Neuronal stem cell (in vitro differentiated cells): ENCODE measurements at regions not wholly inside any gene's neighbourhood (a gene's known extent, or its start where the extent isn't known, plus 50 kb on each side); places are given as distances from the start of the nearest gene placed in this dataset.

ENCODE experiments used
- DNase-seq: peaks from one replicate; pipeline ENCODE4 v3.0.0-alpha.2; 2013; ENCODE audit warnings: low spot score
- H2AFZ ChIP-seq: one replicate; pipeline ENCODE4 v1.6.1; 2013; ENCODE audit warnings: mild to moderate bottlenecking, low read length, inconsistent platforms
- H2AK5ac ChIP-seq: 2 replicates; pipeline ENCODE4 v1.6.1; 2013; ENCODE audit warnings: low read depth, mild to moderate bottlenecking, inconsistent platforms, low read length, moderate library complexity, mixed read lengths
- H2BK120ac ChIP-seq: 2 replicates; pipeline ENCODE4 v1.6.1; 2013; ENCODE audit warnings: low read depth, mild to moderate bottlenecking, inconsistent platforms, low read length, moderate library complexity, mixed read lengths
- H2BK12ac ChIP-seq: one replicate; pipeline ENCODE4 v1.6.1; 2013; ENCODE audit warnings: low read length, inconsistent platforms
- H2BK15ac ChIP-seq: 2 replicates; pipeline ENCODE4 v1.6.1; 2013; ENCODE audit warnings: mild to moderate bottlenecking, low read length, inconsistent platforms, mixed read lengths
- H2BK5ac ChIP-seq: one replicate; pipeline ENCODE4 v1.6.1; 2013; ENCODE audit warnings: inconsistent platforms, mild to moderate bottlenecking, low read length, moderate library complexity
- H3K14ac ChIP-seq: one replicate; pipeline ENCODE4 v1.6.1; 2013; ENCODE audit warnings: low read length, inconsistent platforms
- H3K18ac ChIP-seq: 2 replicates; pipeline ENCODE4 v1.6.1; 2013; ENCODE audit warnings: low read length, inconsistent platforms
- H3K23ac ChIP-seq: 2 replicates; pipeline ENCODE4 v1.6.1; 2013; ENCODE audit warnings: low read depth, mild to moderate bottlenecking, mixed read lengths, low read length, inconsistent platforms; ENCODE audit not compliant: poor library complexity
- H3K27ac ChIP-seq: replicated peaks from 3 replicates; pipeline ENCODE4 v1.5.1; 2013; ENCODE audit warnings: low read length, inconsistent platforms
- H3K27me3 ChIP-seq, 3 experiments: 2 replicates each; pipeline ENCODE4 v1.6.1; 2013; ENCODE audit warnings: low read length in 3 of 3, mild to moderate bottlenecking in 2 of 3, inconsistent platforms in 1 of 3, low read depth in 1 of 3, mixed read lengths in 1 of 3, moderate library complexity in 1 of 3; ENCODE audit not compliant: control insufficient read depth in 3 of 3, insufficient read depth in 3 of 3
- H3K36me3 ChIP-seq, 2 donors: replicated peaks in 1 of 2; 2 replicates each; pipeline ENCODE4 v1.6.1; 2013; ENCODE audit warnings: low read length in 2 of 2; ENCODE audit not compliant: control insufficient read depth in 2 of 2, insufficient read depth in 2 of 2
- H3K4ac ChIP-seq: 2 replicates; pipeline ENCODE4 v1.6.1; 2013; ENCODE audit warnings: inconsistent platforms, mild to moderate bottlenecking, low read length, moderate library complexity
- H3K4me1 ChIP-seq, 2 donors: 1 replicate in 1 of 2; 2 replicates in 1 of 2; pipeline ENCODE4 v1.6.1; 2013; ENCODE audit warnings: low read length in 2 of 2, low read depth in 1 of 2; ENCODE audit not compliant: control insufficient read depth in 2 of 2, insufficient read depth in 1 of 2
- H3K4me2 ChIP-seq: one replicate; pipeline ENCODE4 v1.6.1; 2013; ENCODE audit warnings: mild to moderate bottlenecking, low read length, inconsistent platforms; ENCODE audit not compliant: insufficient read depth, poor library complexity, severe bottlenecking
- H3K4me3 ChIP-seq, 2 donors: 2 replicates each; pipeline ENCODE4 v1.5.1; 2013; ENCODE audit warnings: low read length in 2 of 2, mild to moderate bottlenecking in 2 of 2, inconsistent platforms in 1 of 2, moderate library complexity in 1 of 2
- H3K79me1 ChIP-seq: one replicate; pipeline ENCODE4 v1.6.1; 2013; ENCODE audit warnings: low read depth, mild to moderate bottlenecking, inconsistent platforms, low read length, moderate library complexity
- H3K9ac ChIP-seq: one replicate; pipeline ENCODE4 v1.6.1; 2013; ENCODE audit warnings: mild to moderate bottlenecking, low read depth, low read length, inconsistent platforms; ENCODE audit not compliant: poor library complexity
- H3K9me3 ChIP-seq, 2 donors: replicated peaks in 1 of 2; 2 replicates each; pipeline versions ENCODE3 to v1.6.1; 2013; ENCODE audit warnings: low read length in 2 of 2, mild to moderate bottlenecking in 2 of 2, inconsistent platforms in 1 of 2, low read depth in 1 of 2, mixed read lengths in 1 of 2, moderate library complexity in 1 of 2; ENCODE audit not compliant: control insufficient read depth in 2 of 2, insufficient read depth in 1 of 2
- H4K8ac ChIP-seq: one replicate; pipeline ENCODE4 v1.6.1; 2013; ENCODE audit warnings: low read depth, mild to moderate bottlenecking, inconsistent platforms, low read length, moderate library complexity
- H4K91ac ChIP-seq: one replicate; pipeline ENCODE4 v1.6.1; 2013; ENCODE audit warnings: low read length, low read depth, mild to moderate bottlenecking, inconsistent platforms; ENCODE audit not compliant: poor library complexity
- WGBS, 2 donors: extraction: QIAGEN DNeasy Blood & Tissue Kit; methylation state at CpG; one replicate each; pipeline ENCODE4 v1.1.7; 2013; ENCODE audit warnings: missing lambda C conversion rate in 2 of 2, mixed read lengths in 1 of 2; ENCODE audit not compliant: insufficient read length in 2 of 2, insufficient replicate concordance in 1 of 2; ENCODE audit errors: extremely low coverage in 2 of 2; 5-methylcytosine and 5-hydroxymethylcytosine counted together

DNA sequence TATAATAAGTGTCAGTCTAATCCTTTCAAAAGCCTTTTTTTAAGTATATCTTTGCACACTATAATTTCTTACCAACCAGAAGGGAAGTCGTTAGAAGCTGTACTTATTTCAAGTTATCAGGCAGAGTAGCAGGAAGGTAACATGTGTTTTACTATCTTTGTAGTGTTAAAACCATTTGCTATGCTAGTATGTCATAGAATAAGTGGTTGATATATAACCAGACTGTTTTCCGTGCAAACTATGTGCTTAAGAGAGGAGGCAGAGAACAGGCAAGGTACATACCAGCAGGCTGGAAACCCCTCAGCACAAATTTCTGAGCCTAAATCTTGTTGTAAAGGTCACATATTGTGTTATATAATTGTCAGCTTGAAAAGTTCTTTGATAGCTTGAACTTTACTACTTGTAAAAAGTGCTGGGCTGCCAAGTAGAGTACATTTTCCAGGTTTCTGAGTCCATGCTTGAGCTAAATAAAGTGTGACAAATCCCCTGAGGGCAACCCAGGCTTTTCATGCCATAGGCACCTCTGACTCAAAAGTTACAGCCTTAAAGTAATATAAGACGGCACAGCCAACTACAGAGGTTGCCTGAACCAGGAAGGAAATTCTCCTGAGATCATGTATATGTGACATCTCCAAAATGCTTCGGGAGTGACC, 1297.4 kb downstream of the PCDH9 start:
- Histone ChIP-seq H2BK5ac (no peak overlapping the region), H3K9me3 (no peaks in the 10 kb centered on the region), H3K27me3 (no peaks in the 10 kb centered on the region), H3K36me3 (no peaks in the 10 kb centered on the region), H3K9ac (no peak overlapping the region), H3K79me1 (no peaks in the 10 kb centered on the region), H3K14ac (no peak overlapping the region), H3K23ac (no peak overlapping the region), H3K18ac (no peak overlapping the region), H3K27ac (no peak overlapping the region), H4K91ac (no peak overlapping the region), H2AFZ (no peak overlapping the region), H3K4ac (no peak overlapping the region), H2BK15ac (no peak overlapping the region), H3K4me1 (no peaks in the 10 kb centered on the region), H2BK120ac (no peak overlapping the region), H4K8ac (no peak overlapping the region), H2BK12ac (no peak overlapping the region), H3K4me3 (no peak overlapping the region), H3K4me2 (no peak overlapping the region), H2AK5ac (no peak overlapping the region)
- DNase-seq, result no peak
- no CpG with 5 or more reads among the region's 4 CpGs for WGBS, 2 donors

GRCh38 chr13:65932013-65932412, 1298.1 kb downstream of the PCDH9 start:
- DNase-seq, result no peak
- no peak overlapping the region for H2AK5ac ChIP-seq
- WGBS, 2 donors, result no CpG with 5 or more reads among the region's 2 CpGs
- no peak overlapping the region for H3K18ac ChIP-seq
- no peak overlapping the region for H3K4ac ChIP-seq
- no peak overlapping the region for H2BK5ac ChIP-seq
- no peak overlapping the region for H2BK15ac ChIP-seq
- no peak overlapping the region for H3K14ac ChIP-seq
- H2AFZ ChIP-seq, result no peak overlapping the region
- no peak overlapping the region for H2BK12ac ChIP-seq
- H4K91ac ChIP-seq, result no peak overlapping the region
- no peaks in the 10 kb centered on the region for H3K27me3 ChIP-seq
- no peaks in the 10 kb centered on the region for H3K36me3 ChIP-seq
- no peak overlapping the region for H3K4me2 ChIP-seq
- no peak overlapping the region for H3K27ac ChIP-seq
- H3K23ac ChIP-seq, result no peak overlapping the region
- no peak overlapping the region for H3K9ac ChIP-seq
- H3K4me3 ChIP-seq, result no peak overlapping the region
- H4K8ac ChIP-seq, result no peak overlapping the region
- no peak overlapping the region for H2BK120ac ChIP-seq
- H3K4me1 ChIP-seq, result no peaks in the 10 kb centered on the region
- H3K9me3 ChIP-seq, result no peaks in the 10 kb centered on the region
- no peaks in the 10 kb centered on the region for H3K79me1 ChIP-seq

DNA sequence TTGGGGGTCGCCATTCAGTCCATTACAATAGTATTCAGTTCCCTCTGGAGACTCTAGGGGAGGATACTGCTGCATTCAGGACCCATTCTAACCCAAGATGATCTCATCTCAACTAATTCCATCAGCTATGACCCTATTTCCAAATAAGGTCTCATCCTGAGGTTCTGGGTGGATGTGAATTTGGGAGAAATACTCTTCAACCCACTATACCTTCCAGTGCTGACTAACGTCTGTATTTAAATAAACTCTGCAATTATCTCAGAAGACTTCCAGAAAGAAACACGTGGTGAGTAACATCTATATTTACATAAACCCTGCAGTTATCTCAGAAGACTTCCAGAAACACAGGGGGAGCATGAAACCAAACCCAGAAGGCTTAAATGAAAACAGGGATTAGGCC, 1300.7 kb downstream of the PCDH9 start:
- no peak overlapping the region for H2BK5ac ChIP-seq
- no peaks in the 10 kb centered on the region for H3K36me3 ChIP-seq
- WGBS, 2 donors, result no CpG with 5 or more reads among the region's 3 CpGs
- no peak overlapping the region for H4K91ac ChIP-seq
- no peaks in the 10 kb centered on the region for H3K9me3 ChIP-seq
- H2BK15ac ChIP-seq, result no peak overlapping the region
- H2AFZ ChIP-seq, result no peak overlapping the region
- H3K4me3 ChIP-seq, result no peak overlapping the region
- no peaks in the 10 kb centered on the region for H3K27me3 ChIP-seq
- H3K14ac ChIP-seq, result no peak overlapping the region
- no peak overlapping the region for H3K4me2 ChIP-seq
- no peak overlapping the region for H3K23ac ChIP-seq
- no peak overlapping the region for H2BK120ac ChIP-seq
- H3K9ac ChIP-seq, result no peak overlapping the region
- H3K4ac ChIP-seq, result no peak overlapping the region
- no peak for DNase-seq
- H3K4me1 ChIP-seq, result no peaks in the 10 kb centered on the region
- H2AK5ac ChIP-seq, result no peak overlapping the region
- H3K18ac ChIP-seq, result no peak overlapping the region
- H4K8ac ChIP-seq, result no peak overlapping the region
- H3K79me1 ChIP-seq, result no peaks in the 10 kb centered on the region
- H2BK12ac ChIP-seq, result no peak overlapping the region
- no peak overlapping the region for H3K27ac ChIP-seq

- Histone ChIP-seq H3K23ac (no peak overlapping the region), H4K91ac (no peak overlapping the region), H3K36me3 (no peaks in the 10 kb centered on the region), H3K27me3 (no peaks in the 10 kb centered on the region), H2AK5ac (no peak overlapping the region), H3K18ac (peak overlapping the region; percentile 15), H3K14ac (no peak overlapping the region), H2BK5ac (no peak overlapping the region), H3K4ac (no peak overlapping the region), H4K8ac (no peak overlapping the region), H3K4me1 (no peaks in the 10 kb centered on the region), H2AFZ (peak overlapping the region; percentile 70), H3K27ac (no peak overlapping the region), H2BK120ac (no peak overlapping the region), H3K79me1 (no peaks in the 10 kb centered on the region), H3K9ac (no peak overlapping the region), H3K4me3 (no peak overlapping the region), H3K4me2 (no peak overlapping the region), H2BK15ac (no peak overlapping the region), H3K9me3 (no peaks in the 10 kb centered on the region), H2BK12ac (no peak overlapping the region)
- WGBS, 2 donors, result no CpG with 5 or more reads among the region's 7 CpGs
- DNase-seq, result no peak
Observed at GRCh38 chr13:65926750-65927171, 1303.4 kb downstream of the PCDH9 start.
